GM23248 (cell line): ENCODE measurements at regions not wholly inside any gene's neighbourhood (a gene's known extent, or its start where the extent isn't known, plus 50 kb on each side); places are given as distances from the start of the nearest gene placed in this dataset.

Source experiments
- DNase-seq: peaks from one replicate; pipeline ENCODE4 v3.0.0-alpha.2; 2015
- H2AFZ ChIP-seq: fragments of 200-600 bp; sonication (generic); 2 replicates; pipeline ENCODE4 v1.6.1; 2016; ENCODE audit warnings: antibody characterized with exemption
- H3F3A ChIP-seq: fragments of 200-600 bp; sonication (generic); 2 replicates; pipeline ENCODE4 v1.6.1; 2016; ENCODE audit warnings: mild to moderate bottlenecking, antibody characterized with exemption, mixed run types; ENCODE audit not compliant: insufficient read depth
- H3K27ac ChIP-seq: fragments of 200-600 bp; sonication (generic); 2 replicates; pipeline ENCODE4 v1.5.1; 2016; ENCODE audit warnings: mild to moderate bottlenecking
- H3K27me3 ChIP-seq: fragments of 200-600 bp; sonication (generic); replicated peaks from 2 replicates; pipeline ENCODE4 v1.6.1; 2016; ENCODE audit warnings: mild to moderate bottlenecking; ENCODE audit not compliant: insufficient read depth
- H3K36me3 ChIP-seq: fragments of 200-600 bp; sonication (generic); 2 replicates; pipeline ENCODE4 v1.6.1; 2016; ENCODE audit warnings: low read depth, mild to moderate bottlenecking
- H3K4me1 ChIP-seq: fragments of 200-600 bp; sonication (generic); 2 replicates; pipeline ENCODE4 v1.6.1; 2016; ENCODE audit warnings: mild to moderate bottlenecking; ENCODE audit not compliant: insufficient read depth
- H3K4me2 ChIP-seq: fragments of 200-600 bp; sonication (generic); one replicate; pipeline ENCODE4 v1.6.1; 2016; ENCODE audit warnings: mild to moderate bottlenecking; ENCODE audit not compliant: unreplicated experiment
- H3K4me3 ChIP-seq: fragments of 200-600 bp; sonication (generic); 2 replicates; pipeline ENCODE4 v1.5.1; 2016; ENCODE audit warnings: mild to moderate bottlenecking
- H3K79me2 ChIP-seq: fragments of 200-600 bp; sonication (generic); 2 replicates; pipeline ENCODE4 v1.6.1; 2016; ENCODE audit warnings: mild to moderate bottlenecking; ENCODE audit not compliant: insufficient read depth
- H3K9ac ChIP-seq: fragments of 200-600 bp; sonication (generic); 2 replicates; pipeline ENCODE4 v1.6.1; 2016; ENCODE audit warnings: mild to moderate bottlenecking
- H3K9me2 ChIP-seq: fragments of 200-600 bp; sonication (generic); 2 replicates; pipeline ENCODE4 v1.6.1; 2016; ENCODE audit warnings: mixed run types, mild to moderate bottlenecking, moderate library complexity; ENCODE audit not compliant: insufficient read depth
- H3K9me3 ChIP-seq: fragments of 200-600 bp; sonication (generic); one replicate; pipeline ENCODE4 v1.6.1; 2017; ENCODE audit warnings: low read depth
- H4K20me1 ChIP-seq: fragments of 200-600 bp; sonication (generic); 2 replicates; pipeline ENCODE4 v1.6.0; 2016; ENCODE audit not compliant: insufficient read depth
- EZH2 ChIP-seq: fragments of 200-600 bp; sonication (generic); IDR thresholded peaks from 2 replicates; pipeline ENCODE4 v1.6.1; 2018; ENCODE audit warnings: antibody characterized with exemption, mild to moderate bottlenecking; ENCODE audit not compliant: insufficient read depth, poor library complexity, severe bottlenecking
- EZH2phosphoT487 ChIP-seq: fragments of 200-600 bp; sonication (generic); IDR thresholded peaks from 2 replicates; pipeline ENCODE4 v1.6.1; 2018; ENCODE audit warnings: antibody characterized with exemption, moderate library complexity, mild to moderate bottlenecking, low read depth; ENCODE audit not compliant: insufficient read depth
- WGBS, 2 experiments: methylation state at CpG; one replicate each; pipeline ENCODE4 v1.1.6; 2015 to 2017; ENCODE audit warnings: low lambda C conversion rate in 2 of 2, low coverage in 1 of 2; ENCODE audit errors: missing lambda C conversion rate in 2 of 2; 5-methylcytosine and 5-hydroxymethylcytosine counted together
- in situ Hi-C: fragments of 300-500 bp; cut with MboI; formaldehyde crosslinking; loops from 2 replicates; pipeline ENCODE4 v1.15.0; 2020

DNA sequence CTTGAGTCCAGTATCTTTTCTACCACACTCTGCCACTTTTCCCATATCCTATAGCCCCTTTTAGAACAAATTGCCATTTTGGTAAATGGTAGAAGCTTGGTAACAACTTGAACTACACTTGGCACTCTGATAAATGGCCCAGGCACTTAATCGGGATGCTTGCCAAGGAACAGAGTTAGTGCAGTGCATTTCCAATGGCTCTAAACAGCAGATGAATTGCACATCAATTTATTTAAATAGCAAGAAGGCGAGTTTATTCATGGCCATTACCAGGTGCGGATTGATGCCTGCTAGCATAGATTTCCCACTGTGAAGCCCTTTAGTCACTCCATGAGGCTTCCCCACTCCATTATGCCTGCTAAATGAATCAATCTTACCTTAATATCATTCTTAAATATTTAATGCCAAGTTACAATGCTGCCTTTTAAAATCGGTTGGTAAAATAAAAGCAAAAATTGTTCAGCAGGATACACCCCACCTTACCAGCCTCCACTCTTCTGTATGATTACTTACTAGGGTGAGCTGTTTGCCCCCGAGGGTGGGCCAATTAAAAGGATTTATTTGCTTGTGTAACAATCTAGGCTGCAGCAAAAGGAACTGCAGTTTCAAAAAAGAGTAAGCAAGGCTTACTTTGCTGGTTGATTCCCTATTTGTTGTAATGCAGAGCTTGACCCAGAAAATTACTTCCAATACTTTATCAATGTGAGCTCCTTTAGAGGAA lies 136.0 kb upstream of the ARHGAP42 start:
- Histone ChIP-seq H3K9ac (no peak overlapping the region), H3F3A (no peaks in the 10 kb centered on the region), H3K27ac (no peak overlapping the region), H2AFZ (no peak overlapping the region), H3K4me1 (no peaks in the 10 kb centered on the region), H3K9me2 (no peaks in the 10 kb centered on the region), H3K36me3 (no peaks in the 10 kb centered on the region), H3K27me3 (peaks cover 39% of the 10 kb centered on the region), H3K79me2 (no peaks in the 10 kb centered on the region), H3K9me3 (no peaks in the 10 kb centered on the region), H4K20me1 (no peaks in the 10 kb centered on the region), H3K4me2 (no peak overlapping the region), H3K4me3 (no peak overlapping the region)
- in situ Hi-C loops: no loop called here
- TF ChIP-seq EZH2phosphoT487 (no peak), EZH2 (no peak)
- WGBS, 2 experiments: 16 to 17% methylated on average over 5 of the region's 5 CpGs
- no peak for DNase-seq

DNA sequence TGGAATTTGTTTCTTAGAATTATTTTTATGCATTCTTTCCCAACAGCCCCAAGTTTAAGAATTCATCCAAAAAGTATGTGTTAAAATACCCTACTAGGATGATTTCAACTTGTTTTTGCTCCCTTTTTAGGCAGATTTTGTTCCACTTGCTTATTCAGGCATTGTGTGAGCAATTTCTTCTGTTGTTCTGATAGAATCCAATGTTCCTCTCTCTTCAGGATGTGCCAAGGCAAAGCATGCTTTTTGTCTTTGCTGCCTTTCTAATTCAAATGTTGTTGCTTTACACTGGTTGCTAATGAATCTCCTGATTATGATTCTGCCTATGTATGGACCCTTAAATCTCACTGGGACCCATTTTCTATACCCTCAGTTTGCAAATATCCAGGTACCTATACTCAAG lies 131.2 kb upstream of the ARHGAP42 start:
- no peaks in the 10 kb centered on the region for H3K9me3 ChIP-seq
- no peaks in the 10 kb centered on the region for H4K20me1 ChIP-seq
- H3K4me2 ChIP-seq: no peak overlapping the region
- TF ChIP-seq EZH2phosphoT487: no peak
- no peak for TF ChIP-seq EZH2
- H3K4me3 ChIP-seq: no peak overlapping the region
- H3K9me2 ChIP-seq: no peaks in the 10 kb centered on the region
- peaks cover 68% of the 10 kb centered on the region for H3K27me3 ChIP-seq
- no peaks in the 10 kb centered on the region for H3K36me3 ChIP-seq
- in situ Hi-C loops: no loop called here
- H3K4me1 ChIP-seq: 0 out of 2 replicates have a peak, but pooled peaks cover 4% of the 10 kb centered on the region
- no peaks in the 10 kb centered on the region for H3K79me2 ChIP-seq
- H3K9ac ChIP-seq: no peak overlapping the region
- H3F3A ChIP-seq: no peaks in the 10 kb centered on the region
- no peak for DNase-seq
- H3K27ac ChIP-seq: no peak overlapping the region
- no peak overlapping the region for H2AFZ ChIP-seq

DNA sequence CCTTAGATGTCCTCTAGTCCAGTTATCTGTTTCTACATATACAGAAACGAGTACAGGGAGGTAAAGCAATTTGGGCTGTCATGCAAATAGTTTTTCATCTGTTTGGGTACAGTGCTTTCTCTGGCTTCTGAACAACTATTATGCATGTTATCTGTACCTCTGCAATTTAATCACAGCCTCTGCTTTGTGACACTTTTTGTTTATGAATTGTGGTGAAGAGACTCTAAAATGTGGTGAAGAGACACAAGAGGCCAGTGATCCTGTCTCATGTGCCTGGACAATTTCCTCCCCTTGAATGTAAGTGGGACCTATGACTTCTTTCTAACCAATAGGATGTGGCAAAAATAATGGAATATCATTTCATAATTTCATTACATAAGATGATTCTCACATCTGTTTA lies 130.3 kb upstream of the ARHGAP42 start:
- Histone ChIP-seq H3F3A (no peaks in the 10 kb centered on the region), H3K27me3 (peaks cover 62% of the 10 kb centered on the region), H2AFZ (no peak overlapping the region), H3K79me2 (no peaks in the 10 kb centered on the region), H3K9me2 (no peaks in the 10 kb centered on the region), H3K9ac (no peak overlapping the region), H3K9me3 (no peaks in the 10 kb centered on the region), H3K4me2 (no peak overlapping the region), H3K4me3 (no peak overlapping the region), H3K27ac (no peak overlapping the region), H3K4me1 (peaks cover 7% of the 10 kb centered on the region), H3K36me3 (no peaks in the 10 kb centered on the region), H4K20me1 (no peaks in the 10 kb centered on the region)
- DNase-seq: no peak
- in situ Hi-C loops: no loop called here
- 48 to 52% methylated on average over 1 of the region's 1 CpG for WGBS, 2 experiments
- TF ChIP-seq EZH2phosphoT487 (no peak), EZH2 (no peak)

- Histone ChIP-seq H3K79me2 (no peaks in the 10 kb centered on the region), H4K20me1 (no peaks in the 10 kb centered on the region), H3K9me2 (no peaks in the 10 kb centered on the region), H3K4me1 (peaks cover 17% of the 10 kb centered on the region), H3K9ac (no peak overlapping the region), H2AFZ (no peak overlapping the region), H3K4me2 (no peak overlapping the region), H3K9me3 (no peaks in the 10 kb centered on the region), H3F3A (peaks cover 6% of the 10 kb centered on the region; the same call in 1 of the 2 replicates), H3K27me3 (peaks cover 55% of the 10 kb centered on the region), H3K4me3 (no peak overlapping the region), H3K36me3 (no peaks in the 10 kb centered on the region), H3K27ac (no peak overlapping the region)
- in situ Hi-C loops: no loop called here
- peak; percentile 68 for DNase-seq
- no peak for TF ChIP-seq EZH2phosphoT487
- TF ChIP-seq EZH2: no peak
- 55 to 57% methylated on average over 8 of the region's 8 CpGs for WGBS, 2 experiments
These were observed 129.1 kb upstream of the ARHGAP42 start for GRCh38 chr11:100557830-100558611.
